ENCODE measurements at regions not wholly inside any gene's neighbourhood (a gene's known extent, or its start where the extent isn't known, plus 50 kb on each side); places are given as distances from the start of the nearest gene placed in this dataset.
"Not testable (repeated sequence)": the region's sequence is repeated elsewhere in the genome, so short reads cannot be mapped to it uniquely, and the experiment has no call there.

DNA sequence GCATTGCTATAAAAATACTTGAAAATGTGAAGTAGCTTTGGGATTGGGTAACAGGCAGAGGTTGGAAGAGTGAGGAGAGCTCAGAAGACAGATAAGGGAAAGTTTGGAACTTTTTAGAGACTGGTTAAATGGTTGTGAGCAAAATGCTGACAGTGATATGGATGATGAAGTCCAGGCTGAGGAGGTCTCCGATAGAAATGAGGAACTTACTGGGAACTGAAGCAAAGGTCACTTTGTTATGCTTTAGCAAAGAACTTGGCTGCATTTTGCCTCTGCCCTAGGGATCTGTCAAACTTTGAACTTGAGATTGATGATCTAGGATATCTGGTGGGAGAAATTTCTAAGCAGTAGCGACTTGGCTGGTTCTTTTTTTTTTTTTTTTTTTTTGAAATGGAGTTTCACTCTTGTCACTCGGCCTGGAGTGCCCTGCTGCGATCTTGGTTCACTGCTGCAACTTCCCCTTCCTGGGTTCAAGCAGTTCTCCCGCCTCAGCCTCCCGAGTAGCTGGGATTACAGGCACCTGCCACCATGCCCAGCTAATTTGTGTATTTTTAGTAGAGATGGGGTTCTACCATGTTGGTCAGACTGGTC lies 998.9 kb downstream of the TLE1 start:
- DNase-seq = no peak

- no peak for DNase-seq
Measured at GRCh38 chr9:80679916-80680315, 1009.4 kb downstream of the TLE1 start.

GRCh38 chr9:80678906-80679305 lies 1010.4 kb downstream of the TLE1 start:
- no peak for DNase-seq

- no peak for DNase-seq
Measured at GRCh38 chr9:80673496-80673895, 1015.9 kb downstream of the TLE1 start.

DNA sequence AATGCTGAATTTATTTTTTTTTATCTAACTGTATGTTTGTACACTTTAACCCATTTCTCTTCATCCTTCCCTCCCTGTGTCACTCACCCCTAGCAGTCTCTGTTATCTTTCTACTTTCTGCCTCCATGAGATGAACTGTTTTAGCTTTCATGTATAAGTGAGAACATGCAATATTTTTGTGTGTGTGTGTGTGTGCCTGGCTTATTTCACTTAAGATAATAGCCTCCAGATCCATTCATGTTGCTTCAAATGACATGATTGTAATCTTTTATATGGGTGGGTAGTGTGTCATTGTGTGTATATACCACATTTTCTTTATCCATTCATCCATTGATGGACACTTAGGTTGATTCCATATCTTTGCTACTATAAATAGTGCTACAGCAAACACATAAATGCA lies 1023.9 kb downstream of the TLE1 start:
- no peak for DNase-seq

GRCh38 chr9:80664327-80665210 lies 1024.8 kb downstream of the TLE1 start:
- no peak for DNase-seq

DNA sequence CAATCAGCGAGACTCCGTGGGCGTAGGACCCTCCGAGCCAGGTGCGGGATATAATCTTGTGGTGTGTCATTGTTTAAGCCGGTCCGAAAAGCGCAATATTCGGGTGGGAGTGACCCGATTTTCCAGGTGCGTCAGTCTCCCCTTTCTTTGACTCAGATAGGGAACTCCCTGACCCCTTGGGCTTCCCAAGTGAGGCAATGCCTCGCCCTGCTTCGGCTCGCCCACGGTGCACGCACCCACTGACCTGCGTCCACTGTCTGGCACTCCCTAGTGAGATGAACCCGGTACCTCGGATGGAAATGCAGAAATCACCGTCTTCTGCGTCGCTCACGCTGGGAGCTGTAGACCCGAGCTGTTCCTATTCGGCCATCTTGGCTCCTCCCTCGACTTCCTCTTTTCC lies 1029.6 kb downstream of the TLE1 start:
- not testable (repeated sequence) for DNase-seq

- no peak for DNase-seq
Measured at GRCh38 chr9:80651044-80651443, 1038.3 kb downstream of the TLE1 start.

DNA sequence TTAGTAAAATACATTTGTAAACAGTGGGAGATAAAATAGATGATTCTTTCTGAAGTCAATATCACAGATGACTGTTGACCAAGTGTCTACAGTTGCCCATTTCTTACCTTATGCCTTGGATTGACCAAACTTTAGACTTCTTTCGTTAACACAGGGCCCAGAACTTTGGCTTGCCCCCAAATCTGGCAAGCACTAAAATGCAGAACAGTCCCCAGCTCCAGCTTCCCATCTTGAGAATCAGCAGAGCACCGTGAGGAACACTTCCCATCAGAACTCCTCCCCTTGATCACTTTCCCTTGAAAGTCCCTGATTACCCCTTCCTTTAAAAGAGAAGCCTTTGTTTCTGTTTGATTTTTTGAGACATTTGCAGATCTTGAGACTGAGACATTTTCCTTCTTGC lies 1039.9 kb downstream of the TLE1 start:
- no peak for DNase-seq

- DNase-seq = no peak
Measured at GRCh38 chr9:80649001-80649420, 1040.3 kb downstream of the TLE1 start.

GRCh38 chr9:80648336-80648735 lies 1041.0 kb downstream of the TLE1 start:
- DNase-seq = no peak

- DNase-seq = no peak
Measured at GRCh38 chr9:80646211-80646610, 1043.1 kb downstream of the TLE1 start.

DNA sequence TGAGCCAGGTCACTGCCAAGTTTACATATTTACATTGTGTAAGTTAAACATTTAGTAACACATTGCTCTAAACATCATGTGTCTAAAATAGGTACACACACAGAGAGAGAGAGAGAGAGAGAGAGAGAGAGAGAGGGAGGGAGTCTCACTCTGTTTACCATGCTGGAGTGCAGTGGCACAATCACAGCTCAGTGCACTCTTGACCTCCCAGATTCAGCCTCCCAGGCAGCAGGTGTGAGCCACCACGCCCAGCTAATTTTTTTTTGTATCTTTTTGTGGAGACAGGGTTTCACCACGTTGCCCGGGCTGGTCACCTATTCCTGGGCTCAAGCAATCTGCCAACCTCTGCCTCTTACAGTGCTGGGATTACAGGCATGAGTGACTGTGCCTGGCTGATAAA lies 1045.3 kb downstream of the TLE1 start:
- no peak for DNase-seq

GRCh38 chr9:80635065-80635464 lies 1054.3 kb downstream of the TLE1 start:
- DNase-seq = no peak

DNA sequence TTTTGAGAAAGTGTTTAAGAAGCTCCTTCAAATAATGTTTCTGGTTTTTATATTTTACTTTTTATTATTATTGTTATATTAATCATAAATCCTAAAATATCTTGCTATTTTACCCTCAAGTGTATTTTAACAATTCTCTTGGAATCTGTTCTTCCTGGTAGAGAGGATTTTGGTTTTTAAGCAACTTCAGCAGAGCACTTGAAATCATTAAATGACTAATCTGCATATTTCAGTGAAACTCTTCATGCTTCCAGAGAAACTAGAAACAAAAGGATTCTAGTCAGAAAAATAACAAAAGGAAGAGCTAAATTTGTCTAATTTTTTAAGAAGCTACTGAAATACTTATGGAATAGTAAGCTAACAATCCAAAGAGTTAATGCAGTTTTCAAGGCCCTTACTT lies 1057.3 kb downstream of the TLE1 start:
- no peak for DNase-seq

- no peak for DNase-seq
Measured at GRCh38 chr9:80622508-80622907, 1050.7 kb downstream of the TLE4 start.

GRCh38 chr9:80619356-80619755 lies 1047.6 kb downstream of the TLE4 start:
- DNase-seq = no peak

- no peak for DNase-seq
Measured at GRCh38 chr9:80615964-80616363, 1044.2 kb downstream of the TLE4 start.

GRCh38 chr9:80605793-80606192 lies 1034.0 kb downstream of the TLE4 start:
- no peak for DNase-seq

DNA sequence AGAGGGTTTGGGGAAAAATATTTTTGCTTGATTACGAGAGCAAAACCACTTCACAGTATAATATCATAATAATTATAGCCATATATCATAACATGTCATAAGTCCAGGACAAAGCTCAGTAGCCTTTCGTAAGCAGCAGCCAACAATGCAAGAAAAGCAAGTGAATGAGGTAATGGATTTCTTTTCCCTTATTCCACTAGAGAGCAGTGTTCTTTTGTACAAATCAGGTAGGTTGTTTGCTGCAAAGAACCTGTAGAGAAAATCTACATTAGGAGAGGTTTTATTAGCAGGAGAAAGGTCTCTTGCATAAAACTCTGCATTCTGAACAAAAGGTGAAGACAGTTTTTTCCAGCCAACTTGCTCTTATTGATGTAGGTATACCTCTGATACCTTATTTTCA lies 1033.4 kb downstream of the TLE4 start:
- no peak for DNase-seq

GRCh38 chr9:80602291-80602690 lies 1030.5 kb downstream of the TLE4 start:
- no peak for DNase-seq

DNA sequence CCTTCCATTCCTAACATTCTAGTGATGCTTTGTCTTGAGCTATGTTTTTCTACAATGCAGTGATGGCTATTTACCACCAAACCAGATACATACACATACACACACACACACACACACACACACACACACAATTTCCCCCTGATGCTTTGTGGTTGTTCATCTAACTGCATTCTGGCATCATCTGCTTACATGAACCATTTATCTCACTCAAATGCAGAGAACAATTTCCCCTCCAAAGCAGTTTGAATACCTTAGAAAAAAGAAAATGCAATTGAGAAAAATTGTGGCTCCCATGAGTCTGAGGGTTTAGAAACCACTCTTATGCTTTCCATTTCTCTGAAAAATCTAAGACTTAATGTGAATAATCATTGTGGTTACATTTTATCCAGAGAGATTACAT lies 1024.8 kb downstream of the TLE4 start:
- DNase-seq = no peak

DNA sequence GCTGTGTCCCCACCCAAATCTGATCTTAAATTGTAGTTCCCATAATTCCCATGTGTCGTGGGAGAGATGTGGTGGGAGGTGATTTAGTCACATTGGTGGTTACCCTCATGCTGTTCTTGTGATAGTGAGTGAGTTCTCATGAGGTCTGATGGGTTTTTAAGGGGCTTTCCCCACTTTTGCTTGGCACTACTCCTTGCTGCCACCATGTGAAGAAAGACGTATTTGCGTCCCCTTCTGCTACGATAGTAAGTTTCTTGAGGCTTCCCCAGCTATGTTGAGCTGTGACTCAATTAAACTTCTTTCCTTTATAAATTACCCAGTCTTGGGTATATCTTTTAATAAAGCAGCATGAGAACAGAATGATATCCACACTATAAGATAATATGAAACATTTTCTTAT lies 1023.4 kb downstream of the TLE4 start:
- no peak for DNase-seq

DNA sequence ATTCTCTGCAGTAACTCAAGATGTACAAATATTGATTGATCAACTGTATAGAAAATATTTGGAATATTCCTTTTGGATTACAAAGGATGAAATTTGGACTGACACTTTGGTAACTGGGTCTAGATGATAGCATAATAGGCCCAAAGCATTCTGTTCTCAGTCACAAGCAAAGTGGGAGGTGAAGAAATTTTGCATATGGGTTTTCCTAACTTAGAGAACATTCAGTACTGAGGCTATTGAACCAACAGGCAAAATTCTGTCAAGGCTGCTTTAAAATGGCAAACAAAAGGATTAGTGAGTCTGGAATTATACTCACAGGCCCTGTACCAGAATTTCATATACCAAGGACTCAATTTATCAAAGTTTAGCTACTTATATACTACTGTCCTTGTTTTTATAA lies 1020.6 kb downstream of the TLE4 start:
- DNase-seq = no peak
